ENCODE measurements at regions not wholly inside any gene's neighbourhood (a gene's known extent, or its start where the extent isn't known, plus 50 kb on each side); places are given as distances from the start of the nearest gene placed in this dataset.

- DNase-seq (ENCODE audit: low read depth), result no peak
- no peak overlapping the region for H3K4me3 ChIP-seq (ENCODE audit: control insufficient read depth, low read depth, low read length)
- no peak for TF ChIP-seq CTCF (conservative IDR thresholded peaks at IDR 0.05; ENCODE audit: control insufficient read depth, insufficient read depth, low read depth, low read length)
Measured at GRCh38 chr21:43328185-43328957, 98.6 kb downstream of the SIK1 start.

GRCh38 chr21:43325968-43326715, 100.8 kb downstream of the SIK1 start:
- no peak overlapping the region for H3K4me3 ChIP-seq (ENCODE audit: control insufficient read depth, low read depth, low read length)
- TF ChIP-seq CTCF (conservative IDR thresholded peaks at IDR 0.05; ENCODE audit: control insufficient read depth, insufficient read depth, low read depth, low read length), result no peak
- DNase-seq (ENCODE audit: low read depth), result no peak

- no peak for TF ChIP-seq CTCF (conservative IDR thresholded peaks at IDR 0.05; ENCODE audit: control insufficient read depth, insufficient read depth, low read depth, low read length)
- DNase-seq (ENCODE audit: low read depth), result no peak
- H3K4me3 ChIP-seq (ENCODE audit: control insufficient read depth, low read depth, low read length), result no peak overlapping the region
Measured at GRCh38 chr21:43325036-43325435, 101.9 kb downstream of the SIK1 start.

- no peak overlapping the region for H3K4me3 ChIP-seq (ENCODE audit: control insufficient read depth, low read depth, low read length)
- DNase-seq (ENCODE audit: low read depth), result no peak
- TF ChIP-seq CTCF (conservative IDR thresholded peaks at IDR 0.05; ENCODE audit: control insufficient read depth, insufficient read depth, low read depth, low read length), result no peak
Measured at GRCh38 chr21:43324596-43324995, 102.3 kb downstream of the SIK1 start.

- H3K4me3 ChIP-seq (ENCODE audit: control insufficient read depth, low read depth, low read length), result no peak overlapping the region
- TF ChIP-seq CTCF (conservative IDR thresholded peaks at IDR 0.05; ENCODE audit: control insufficient read depth, insufficient read depth, low read depth, low read length), result no peak
Measured at GRCh38 chr21:43323244-43324005, 103.5 kb downstream of the SIK1 start.

GRCh38 chr21:43322805-43323204, 104.1 kb downstream of the SIK1 start:
- no peak for TF ChIP-seq CTCF (conservative IDR thresholded peaks at IDR 0.05; ENCODE audit: control insufficient read depth, insufficient read depth, low read depth, low read length)

More at GRCh38 chr21:43323244-43324005, 103.5 kb downstream of the SIK1 start:
- DNase-seq (ENCODE audit: low read depth), result no peak

More at GRCh38 chr21:43322805-43323204, 104.1 kb downstream of the SIK1 start:
- no peak for DNase-seq (ENCODE audit: low read depth)
- H3K4me3 ChIP-seq (ENCODE audit: control insufficient read depth, low read depth, low read length), result no peak overlapping the region
